ENCODE measurements at regions not wholly inside any gene's neighbourhood (a gene's known extent, or its start where the extent isn't known, plus 50 kb on each side); places are given as distances from the start of the nearest gene placed in this dataset.
A peak's percentile ranks its signal among the peaks of the same experiment; 100 is the strongest.
"Not testable (repeated sequence)": the region's sequence is repeated elsewhere in the genome, so short reads cannot be mapped to it uniquely, and the experiment has no call there.

DNA sequence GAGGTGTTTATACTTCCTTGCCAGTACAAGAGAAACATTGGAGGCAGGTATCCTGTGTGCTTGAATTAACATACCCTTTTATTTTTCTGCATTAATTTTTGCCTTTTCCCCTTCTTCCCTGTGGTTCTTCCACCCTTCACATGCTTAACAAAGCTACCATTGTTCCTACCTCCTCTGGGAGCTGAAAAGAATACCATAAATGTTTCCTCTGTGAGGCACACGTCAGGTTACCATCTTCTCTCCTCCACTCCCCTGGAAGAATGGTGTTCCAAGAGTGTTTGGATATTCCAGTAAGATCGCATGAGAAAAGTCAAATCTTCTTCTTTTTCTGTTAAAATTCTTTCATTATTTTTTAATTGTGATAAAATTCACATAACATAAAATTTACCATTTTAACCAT lies 74.6 kb upstream of the MARK1 start:
- TF ChIP-seq, protein P1, sequence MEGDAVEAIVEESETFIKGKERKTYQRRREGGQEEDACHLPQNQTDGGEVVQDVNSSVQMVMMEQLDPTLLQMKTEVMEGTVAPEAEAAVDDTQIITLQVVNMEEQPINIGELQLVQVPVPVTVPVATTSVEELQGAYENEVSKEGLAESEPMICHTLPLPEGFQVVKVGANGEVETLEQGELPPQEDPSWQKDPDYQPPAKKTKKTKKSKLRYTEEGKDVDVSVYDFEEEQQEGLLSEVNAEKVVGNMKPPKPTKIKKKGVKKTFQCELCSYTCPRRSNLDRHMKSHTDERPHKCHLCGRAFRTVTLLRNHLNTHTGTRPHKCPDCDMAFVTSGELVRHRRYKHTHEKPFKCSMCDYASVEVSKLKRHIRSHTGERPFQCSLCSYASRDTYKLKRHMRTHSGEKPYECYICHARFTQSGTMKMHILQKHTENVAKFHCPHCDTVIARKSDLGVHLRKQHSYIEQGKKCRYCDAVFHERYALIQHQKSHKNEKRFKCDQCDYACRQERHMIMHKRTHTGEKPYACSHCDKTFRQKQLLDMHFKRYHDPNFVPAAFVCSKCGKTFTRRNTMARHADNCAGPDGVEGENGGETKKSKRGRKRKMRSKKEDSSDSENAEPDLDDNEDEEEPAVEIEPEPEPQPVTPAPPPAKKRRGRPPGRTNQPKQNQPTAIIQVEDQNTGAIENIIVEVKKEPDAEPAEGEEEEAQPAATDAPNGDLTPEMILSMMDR (conservative IDR thresholded peaks at IDR 0.05; ENCODE audit: low read depth, low read length) = no peak
- DNase-seq (ENCODE audit: low read depth) = no peak
- no peak overlapping the region for H3K4me3 ChIP-seq (ENCODE audit: low read length)

- H3K4me3 ChIP-seq (ENCODE audit: low read length) = no peak overlapping the region
- DNase-seq (ENCODE audit: low read depth) = peak; percentile 4
- TF ChIP-seq, protein P1 (conservative IDR thresholded peaks at IDR 0.05; ENCODE audit: low read depth, low read length) = no peak
Observed at GRCh38 chr1:220451532-220451931, 76.4 kb upstream of the MARK1 start.

DNA sequence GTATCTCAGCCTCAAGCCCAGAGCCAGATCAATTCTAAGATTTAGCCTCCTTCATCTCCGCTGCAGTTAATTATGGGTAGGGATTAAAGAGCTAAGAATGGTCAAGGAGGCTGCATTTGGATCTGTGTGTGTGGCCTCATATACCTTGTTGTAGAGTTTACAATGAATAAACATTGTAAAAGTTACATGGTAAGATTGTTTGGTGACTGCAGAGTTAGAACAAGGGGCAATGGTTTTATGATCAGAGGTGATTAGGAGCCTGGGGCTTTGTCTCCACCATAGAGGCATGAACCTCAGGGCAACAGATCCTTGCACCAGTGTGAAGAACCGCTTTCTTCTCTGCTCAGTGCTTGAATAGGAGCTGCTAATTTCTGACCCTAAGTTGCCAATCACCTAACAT lies 77.0 kb upstream of the MARK1 start:
- no peak for DNase-seq (ENCODE audit: low read depth)
- TF ChIP-seq, protein P1 (conservative IDR thresholded peaks at IDR 0.05; ENCODE audit: low read depth, low read length) = no peak
- no peak overlapping the region for H3K4me3 ChIP-seq (ENCODE audit: low read length)

- TF ChIP-seq, protein P1 (conservative IDR thresholded peaks at IDR 0.05; ENCODE audit: low read depth, low read length) = no peak
- no peak for DNase-seq (ENCODE audit: low read depth)
- no peak overlapping the region for H3K4me3 ChIP-seq (ENCODE audit: low read length)
Observed at GRCh38 chr1:220448217-220448616, 79.7 kb upstream of the MARK1 start.

- not testable (repeated sequence) for H3K4me3 ChIP-seq (ENCODE audit: low read length); DNase-seq (ENCODE audit: low read depth)
Observed at GRCh38 chr1:220444586-220444985, 83.3 kb upstream of the MARK1 start.

- no peak overlapping the region for H3K4me3 ChIP-seq (ENCODE audit: low read length)
- TF ChIP-seq, protein P1 (conservative IDR thresholded peaks at IDR 0.05; ENCODE audit: low read depth, low read length) = no peak
- no peak for DNase-seq (ENCODE audit: low read depth)
Observed at GRCh38 chr1:220441211-220441610, 86.7 kb upstream of the MARK1 start.

DNA sequence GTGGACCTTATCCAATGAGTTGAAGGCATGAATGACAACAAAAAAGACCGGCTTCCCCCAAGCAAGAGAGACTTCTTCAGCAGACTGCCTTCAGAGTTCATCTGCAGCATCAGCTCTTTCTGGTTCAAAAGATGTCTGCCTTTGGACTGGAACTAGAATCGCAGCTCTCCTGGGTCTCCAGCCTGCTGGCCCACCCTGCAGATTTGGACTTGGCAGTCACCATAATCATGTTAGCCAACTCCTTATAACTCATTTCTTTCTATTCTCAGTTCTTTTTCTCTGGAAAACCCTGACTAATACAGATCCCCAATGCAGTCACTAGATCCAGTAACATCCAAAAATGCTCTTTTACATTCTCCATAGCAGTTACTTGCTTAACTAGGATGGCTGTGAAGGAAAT lies 89.2 kb upstream of the MARK1 start:
- no peak for DNase-seq (ENCODE audit: low read depth)
- TF ChIP-seq, protein P1 (conservative IDR thresholded peaks at IDR 0.05; ENCODE audit: low read depth, low read length) = no peak
- H3K4me3 ChIP-seq (ENCODE audit: low read length) = no peak overlapping the region

- H3K4me3 ChIP-seq (ENCODE audit: low read length) = no peak overlapping the region
- TF ChIP-seq, protein P1 (conservative IDR thresholded peaks at IDR 0.05; ENCODE audit: low read depth, low read length) = no peak
- DNase-seq (ENCODE audit: low read depth) = no peak
Observed at GRCh38 chr1:220432408-220432807, 95.5 kb upstream of the MARK1 start.
